ENCODE measurements at regions not wholly inside any gene's neighbourhood (a gene's known extent, or its start where the extent isn't known, plus 50 kb on each side); places are given as distances from the start of the nearest gene placed in this dataset.

DNA sequence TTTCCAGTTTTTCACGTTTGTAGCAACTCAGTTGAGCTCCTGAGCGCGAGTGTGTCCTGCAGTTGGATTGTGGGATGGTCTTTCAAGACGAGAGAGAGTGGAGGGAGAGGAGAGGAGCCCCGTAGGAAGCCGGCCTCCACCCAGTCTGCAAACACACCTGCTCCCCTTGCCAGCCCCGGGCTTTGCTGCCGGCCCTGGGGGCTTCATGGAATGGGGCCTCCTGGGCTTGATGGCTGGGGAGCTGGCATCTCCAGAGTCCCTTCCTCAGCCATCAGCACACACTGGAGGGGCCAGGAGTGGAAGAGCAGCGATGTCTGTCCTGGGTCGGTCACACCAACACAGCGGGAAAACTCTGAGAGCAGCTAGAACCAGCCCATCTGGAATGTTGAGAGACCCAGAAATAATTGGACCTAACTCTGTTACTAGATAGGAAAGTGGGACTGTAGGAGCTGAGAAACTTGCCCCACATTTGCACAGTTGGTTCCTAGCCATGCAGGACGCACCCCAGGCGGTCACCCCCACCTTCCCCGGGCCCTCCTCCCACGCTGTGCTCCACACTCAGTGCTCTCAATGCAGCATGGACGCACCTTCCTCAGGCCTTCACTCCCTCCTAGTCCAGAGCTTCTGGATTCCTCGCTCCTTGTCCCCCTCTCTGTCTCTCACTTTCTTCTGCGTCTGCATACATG lies 69.6 kb downstream of the PTGR3 start:
- DNase-seq, result no peak
- TF ChIP-seq EP300 (IDR thresholded peaks at IDR 0.05), result no peak
- TF ChIP-seq, protein P1, sequence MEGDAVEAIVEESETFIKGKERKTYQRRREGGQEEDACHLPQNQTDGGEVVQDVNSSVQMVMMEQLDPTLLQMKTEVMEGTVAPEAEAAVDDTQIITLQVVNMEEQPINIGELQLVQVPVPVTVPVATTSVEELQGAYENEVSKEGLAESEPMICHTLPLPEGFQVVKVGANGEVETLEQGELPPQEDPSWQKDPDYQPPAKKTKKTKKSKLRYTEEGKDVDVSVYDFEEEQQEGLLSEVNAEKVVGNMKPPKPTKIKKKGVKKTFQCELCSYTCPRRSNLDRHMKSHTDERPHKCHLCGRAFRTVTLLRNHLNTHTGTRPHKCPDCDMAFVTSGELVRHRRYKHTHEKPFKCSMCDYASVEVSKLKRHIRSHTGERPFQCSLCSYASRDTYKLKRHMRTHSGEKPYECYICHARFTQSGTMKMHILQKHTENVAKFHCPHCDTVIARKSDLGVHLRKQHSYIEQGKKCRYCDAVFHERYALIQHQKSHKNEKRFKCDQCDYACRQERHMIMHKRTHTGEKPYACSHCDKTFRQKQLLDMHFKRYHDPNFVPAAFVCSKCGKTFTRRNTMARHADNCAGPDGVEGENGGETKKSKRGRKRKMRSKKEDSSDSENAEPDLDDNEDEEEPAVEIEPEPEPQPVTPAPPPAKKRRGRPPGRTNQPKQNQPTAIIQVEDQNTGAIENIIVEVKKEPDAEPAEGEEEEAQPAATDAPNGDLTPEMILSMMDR (IDR thresholded peaks at IDR 0.05), result no peak
- no peak for TF ChIP-seq POLR2A (IDR thresholded peaks at IDR 0.05)
- Histone ChIP-seq H3K4me1 (ENCODE audit: insufficient read depth) (no peaks in the 10 kb centered on the region), H3K4me3 (no peak overlapping the region), H3K27ac (no peak overlapping the region), H3K36me3 (no peaks in the 10 kb centered on the region), H3K27me3 (no peaks in the 10 kb centered on the region), H3K9me3 (no peaks in the 10 kb centered on the region)
- intact Hi-C loops (cut with DNase I), result no loop called here
- WGBS, 3 donors, result 91 to 93% (median 92%) methylated on average over 18 of the region's 18 CpGs

- no peaks in the 10 kb centered on the region for H3K27me3 ChIP-seq
- H3K9me3 ChIP-seq, result no peaks in the 10 kb centered on the region
- H3K4me1 ChIP-seq (ENCODE audit: insufficient read depth), result no peaks in the 10 kb centered on the region
- 91 to 94% (median 93%) methylated on average over 11 of the region's 11 CpGs for WGBS, 3 donors
- intact Hi-C loops (cut with DNase I), result no loop called here
- no peak for TF ChIP-seq EP300 (IDR thresholded peaks at IDR 0.05)
- TF ChIP-seq, protein P1 (IDR thresholded peaks at IDR 0.05), result no peak
- TF ChIP-seq POLR2A (IDR thresholded peaks at IDR 0.05), result no peak
- H3K36me3 ChIP-seq, result no peaks in the 10 kb centered on the region
- no peak for DNase-seq
- no peak overlapping the region for H3K4me3 ChIP-seq
- no peak overlapping the region for H3K27ac ChIP-seq
Observed at GRCh38 chr18:75137346-75137877, 71.5 kb downstream of the PTGR3 start.

- Histone ChIP-seq H3K4me3 (no peak overlapping the region), H3K36me3 (no peaks in the 10 kb centered on the region), H3K27ac (no peak overlapping the region), H3K9me3 (no peaks in the 10 kb centered on the region), H3K27me3 (no peaks in the 10 kb centered on the region), H3K4me1 (ENCODE audit: insufficient read depth) (no peaks in the 10 kb centered on the region)
- TF ChIP-seq, protein P1 (IDR thresholded peaks at IDR 0.05), result no peak
- TF ChIP-seq EP300 (IDR thresholded peaks at IDR 0.05), result no peak
- no peak for TF ChIP-seq POLR2A (IDR thresholded peaks at IDR 0.05)
- WGBS, 3 donors, result 94 to 97% (median 96%) methylated on average over 13 to 14 of the region's 14 CpGs
- intact Hi-C loops (cut with DNase I), result no loop called here
- no peak for DNase-seq
Observed at GRCh38 chr18:75135158-75135725, 73.7 kb downstream of the PTGR3 start.

DNA sequence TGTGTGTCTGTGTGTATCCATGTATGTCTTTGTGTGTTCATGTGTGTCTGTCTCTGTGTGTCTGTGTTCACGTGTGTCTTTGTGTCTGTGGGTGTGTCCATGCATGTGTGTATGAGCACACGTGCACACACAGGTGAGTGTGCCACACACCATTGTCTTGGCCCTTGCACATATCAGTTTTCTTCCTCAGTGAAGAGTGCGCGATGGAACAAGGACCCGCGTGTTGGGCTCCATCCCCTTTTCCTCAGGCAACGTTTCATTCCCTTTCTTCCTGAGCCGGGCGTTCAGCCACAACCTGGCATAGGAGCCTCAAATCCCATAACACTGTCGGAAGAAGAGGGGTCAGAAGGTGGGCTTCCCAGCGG lies 74.3 kb downstream of the PTGR3 start:
- DNase-seq, result no peak
- intact Hi-C loops (cut with DNase I), result no loop called here
- WGBS, 3 donors, result 82 to 92% (median 92%) methylated on average over 11 of the region's 11 CpGs

More for the DNA sequence above, 74.3 kb downstream of the PTGR3 start:
- Histone ChIP-seq H3K36me3 (no peaks in the 10 kb centered on the region), H3K9me3 (no peaks in the 10 kb centered on the region), H3K27me3 (no peaks in the 10 kb centered on the region), H3K4me1 (ENCODE audit: insufficient read depth) (no peaks in the 10 kb centered on the region), H3K4me3 (no peak overlapping the region), H3K27ac (no peak overlapping the region)
- TF ChIP-seq, protein P1 (IDR thresholded peaks at IDR 0.05), result no peak
- TF ChIP-seq EP300 (IDR thresholded peaks at IDR 0.05) (no peak), POLR2A (IDR thresholded peaks at IDR 0.05) (no peak)
